Endothelial cell (in vitro differentiated cells): ENCODE measurements at regions not wholly inside any gene's neighbourhood (a gene's known extent, or its start where the extent isn't known, plus 50 kb on each side); places are given as distances from the start of the nearest gene placed in this dataset.

ENCODE experiments used
- DNase-seq: peaks from one replicate; pipeline ENCODE4 v3.0.0; 2021; ENCODE audit warnings: low spot score
- H3K27ac Mint-ChIP-seq: one replicate; pipeline ENCODE4 v1.8.0; 2021; ENCODE audit warnings: mixed read lengths, inconsistent platforms; ENCODE audit not compliant: unreplicated experiment
- H3K27me3 Mint-ChIP-seq: one replicate; pipeline ENCODE4 v1.8.0; 2021; ENCODE audit warnings: mild to moderate bottlenecking, moderate library complexity, mixed read lengths, inconsistent platforms; ENCODE audit not compliant: unreplicated experiment
- H3K36me3 Mint-ChIP-seq: one replicate; pipeline ENCODE4 v1.8.0; 2021; ENCODE audit warnings: mild to moderate bottlenecking, low read depth, mixed read lengths, inconsistent platforms; ENCODE audit not compliant: unreplicated experiment
- H3K4me1 Mint-ChIP-seq: one replicate; pipeline ENCODE4 v1.8.0; 2021; ENCODE audit warnings: mild to moderate bottlenecking, mixed read lengths, inconsistent platforms; ENCODE audit not compliant: unreplicated experiment
- H3K4me3 Mint-ChIP-seq: one replicate; pipeline ENCODE4 v1.8.0; 2021; ENCODE audit warnings: mild to moderate bottlenecking, mixed read lengths, inconsistent platforms; ENCODE audit not compliant: unreplicated experiment
- H3K9me3 Mint-ChIP-seq: one replicate; pipeline ENCODE4 v1.8.0; 2021; ENCODE audit warnings: mixed read lengths, inconsistent platforms; ENCODE audit not compliant: unreplicated experiment
- TF ChIP-seq, protein P1 (sequence below): fragments of 200-600 bp; sonication (generic); IDR thresholded peaks from one replicate; pipeline ENCODE4 v1.5.0; 2021; ENCODE audit warnings: antibody characterized with exemption; ENCODE audit not compliant: unreplicated experiment

DNA sequence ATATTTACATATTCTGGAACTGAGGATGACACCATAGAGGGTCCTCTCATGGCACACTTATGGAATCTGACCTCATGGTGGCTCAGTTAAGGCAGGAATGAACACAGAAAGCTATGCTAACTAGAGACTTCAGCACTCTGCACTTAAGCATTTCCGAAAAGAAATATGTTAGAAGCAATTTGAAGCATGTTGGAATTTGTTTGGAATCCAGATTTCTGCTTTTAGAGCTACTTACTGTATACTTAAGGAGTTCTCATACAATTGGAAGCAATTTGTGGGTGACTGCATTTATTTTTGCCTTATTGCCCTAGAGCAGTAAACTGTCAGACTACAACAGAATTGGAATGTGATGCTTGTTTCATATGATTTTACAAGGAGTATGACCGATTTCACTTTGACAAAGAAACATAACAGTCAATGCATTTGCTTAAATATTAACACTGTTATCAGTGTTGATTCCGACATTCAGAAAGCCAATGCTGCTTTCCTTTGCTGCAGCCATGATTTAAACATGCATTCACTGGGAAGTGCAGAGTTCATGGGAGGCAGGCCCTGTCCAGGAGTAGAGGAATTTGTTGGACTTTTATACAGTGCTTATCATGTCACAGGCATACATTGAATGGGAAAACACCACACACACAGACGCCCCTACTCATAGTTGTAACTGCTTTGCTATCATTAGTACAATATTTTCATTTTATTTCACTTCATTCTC, 244.4 kb downstream of the SAMD5 start:
- H3K36me3 Mint-ChIP-seq: no peaks in the 10 kb centered on the region
- no peak for DNase-seq
- no peaks in the 10 kb centered on the region for H3K4me1 Mint-ChIP-seq
- TF ChIP-seq, protein P1, sequence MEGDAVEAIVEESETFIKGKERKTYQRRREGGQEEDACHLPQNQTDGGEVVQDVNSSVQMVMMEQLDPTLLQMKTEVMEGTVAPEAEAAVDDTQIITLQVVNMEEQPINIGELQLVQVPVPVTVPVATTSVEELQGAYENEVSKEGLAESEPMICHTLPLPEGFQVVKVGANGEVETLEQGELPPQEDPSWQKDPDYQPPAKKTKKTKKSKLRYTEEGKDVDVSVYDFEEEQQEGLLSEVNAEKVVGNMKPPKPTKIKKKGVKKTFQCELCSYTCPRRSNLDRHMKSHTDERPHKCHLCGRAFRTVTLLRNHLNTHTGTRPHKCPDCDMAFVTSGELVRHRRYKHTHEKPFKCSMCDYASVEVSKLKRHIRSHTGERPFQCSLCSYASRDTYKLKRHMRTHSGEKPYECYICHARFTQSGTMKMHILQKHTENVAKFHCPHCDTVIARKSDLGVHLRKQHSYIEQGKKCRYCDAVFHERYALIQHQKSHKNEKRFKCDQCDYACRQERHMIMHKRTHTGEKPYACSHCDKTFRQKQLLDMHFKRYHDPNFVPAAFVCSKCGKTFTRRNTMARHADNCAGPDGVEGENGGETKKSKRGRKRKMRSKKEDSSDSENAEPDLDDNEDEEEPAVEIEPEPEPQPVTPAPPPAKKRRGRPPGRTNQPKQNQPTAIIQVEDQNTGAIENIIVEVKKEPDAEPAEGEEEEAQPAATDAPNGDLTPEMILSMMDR: no peak
- H3K27me3 Mint-ChIP-seq: no peaks in the 10 kb centered on the region
- H3K9me3 Mint-ChIP-seq: no peaks in the 10 kb centered on the region
- H3K27ac Mint-ChIP-seq: no peak overlapping the region
- H3K4me3 Mint-ChIP-seq: no peak overlapping the region

DNA sequence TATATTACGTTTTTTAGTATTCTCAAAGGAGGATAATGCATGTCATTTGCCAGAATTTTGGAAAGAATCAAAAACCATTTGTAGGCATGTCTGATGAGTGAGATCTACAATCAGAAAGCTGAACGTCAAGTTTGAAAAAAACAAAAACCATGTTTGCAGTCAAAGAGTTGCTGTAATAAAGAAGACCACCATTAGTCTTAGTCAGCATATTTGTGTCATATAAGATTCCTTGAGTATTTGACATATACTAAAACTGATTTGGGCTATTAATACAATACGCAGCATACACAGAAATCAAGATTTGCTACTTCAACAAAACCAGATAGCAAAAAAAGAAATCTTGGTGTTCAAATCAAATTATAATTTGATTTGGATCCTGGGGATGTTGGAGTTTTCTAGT, 247.5 kb downstream of the SAMD5 start:
- Mint-ChIP-seq H3K27ac (no peak overlapping the region), H3K4me3 (no peak overlapping the region), H3K27me3 (no peaks in the 10 kb centered on the region), H3K9me3 (no peaks in the 10 kb centered on the region), H3K36me3 (no peaks in the 10 kb centered on the region), H3K4me1 (no peaks in the 10 kb centered on the region)
- TF ChIP-seq, protein P1: no peak
- DNase-seq: no peak

DNA sequence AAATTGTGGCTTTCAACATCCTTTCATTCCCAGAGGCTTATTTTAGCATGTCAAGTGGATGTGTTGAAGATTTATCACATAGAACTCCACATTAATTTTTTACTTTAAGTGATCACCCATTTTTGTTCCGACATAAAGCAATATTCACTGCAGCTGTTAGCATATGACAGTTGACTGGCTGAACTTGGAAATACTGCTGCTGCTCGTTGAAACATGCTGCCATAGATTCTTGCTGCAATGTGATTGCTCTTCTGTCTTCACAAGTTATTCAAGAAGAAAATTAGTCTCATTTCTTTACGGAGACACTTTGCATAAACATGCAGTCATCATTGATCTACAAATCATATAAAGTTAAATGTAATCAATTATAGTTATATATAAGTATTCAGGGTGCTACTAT, 248.4 kb downstream of the SAMD5 start:
- Mint-ChIP-seq H3K36me3 (no peaks in the 10 kb centered on the region), H3K9me3 (no peaks in the 10 kb centered on the region), H3K27ac (no peak overlapping the region), H3K27me3 (no peaks in the 10 kb centered on the region), H3K4me3 (no peak overlapping the region), H3K4me1 (no peaks in the 10 kb centered on the region)
- TF ChIP-seq, protein P1: no peak
- DNase-seq: no peak

DNA sequence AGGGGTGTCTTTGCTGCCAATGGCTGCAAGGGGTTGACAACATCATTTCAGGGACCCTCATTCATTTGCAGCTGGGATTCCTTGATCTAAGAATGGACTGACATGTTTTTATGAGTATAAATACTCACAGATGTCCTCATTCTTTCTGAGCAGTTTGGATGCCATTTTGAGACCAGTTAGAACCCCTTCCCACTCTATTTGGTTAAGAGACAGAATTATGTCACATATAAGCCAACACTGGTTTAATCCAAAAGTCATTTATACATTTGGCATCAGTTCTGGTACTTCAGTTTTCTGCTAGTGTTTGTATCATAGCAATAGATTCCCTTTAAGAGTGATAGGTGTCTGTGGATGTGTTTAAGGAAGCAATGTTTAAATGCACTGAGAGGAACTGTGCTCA, 248.8 kb downstream of the SAMD5 start:
- TF ChIP-seq, protein P1: no peak
- Mint-ChIP-seq H3K4me1 (no peaks in the 10 kb centered on the region), H3K27me3 (no peaks in the 10 kb centered on the region), H3K27ac (no peak overlapping the region), H3K36me3 (no peaks in the 10 kb centered on the region), H3K9me3 (no peaks in the 10 kb centered on the region), H3K4me3 (no peak overlapping the region)
- DNase-seq: no peak

DNA sequence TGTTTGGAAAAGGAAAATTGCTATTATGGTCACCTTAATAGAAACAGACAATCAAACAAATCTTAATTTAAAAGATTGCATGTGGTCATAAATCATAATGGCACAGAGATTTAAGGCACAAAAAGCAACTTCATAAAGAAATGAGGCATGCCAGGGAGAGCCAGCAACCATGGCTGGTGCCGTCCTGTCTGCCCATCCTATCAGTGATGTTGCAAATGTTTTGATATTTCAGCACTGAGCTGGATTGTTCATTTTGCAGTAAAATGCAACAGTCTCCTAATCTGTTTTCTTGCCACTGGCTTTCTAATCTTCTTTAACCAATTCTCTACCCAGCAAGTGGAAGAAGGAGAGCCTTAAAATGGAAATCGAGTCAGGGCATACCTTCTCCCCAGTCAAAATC, 249.8 kb downstream of the SAMD5 start:
- H3K9me3 Mint-ChIP-seq: no peaks in the 10 kb centered on the region
- H3K4me1 Mint-ChIP-seq: no peaks in the 10 kb centered on the region
- H3K27me3 Mint-ChIP-seq: no peaks in the 10 kb centered on the region
- TF ChIP-seq, protein P1: no peak
- H3K27ac Mint-ChIP-seq: no peak overlapping the region
- H3K4me3 Mint-ChIP-seq: no peak overlapping the region
- H3K36me3 Mint-ChIP-seq: no peaks in the 10 kb centered on the region
- no peak for DNase-seq
